ENCODE measurements at regions not wholly inside any gene's neighbourhood (a gene's known extent, or its start where the extent isn't known, plus 50 kb on each side); places are given as distances from the start of the nearest gene placed in this dataset.

GRCh38 chr5:56686337-56687195 is 128.8 kb upstream of the MAP3K1 start:
- TF ChIP-seq POLR2A (IDR thresholded peaks at IDR 0.05) (no peak), CTCF (IDR thresholded peaks at IDR 0.05) (no peak)

All from prostate gland (tissue), 2 donors.